Activated CD8-positive, alpha-beta T cell treated with anti-CD3 and anti-CD28 coated beads for 36 hours (primary cell): ENCODE measurements at regions not wholly inside any gene's neighbourhood (a gene's known extent, or its start where the extent isn't known, plus 50 kb on each side); places are given as distances from the start of the nearest gene placed in this dataset.

Experiments
- ATAC-seq: fragments of 200-7000 bp; cut with Tn5 transposase; one replicate; pipeline ENCODE4 v1.10.0; 2021; ENCODE audit warnings: mild to moderate bottlenecking, moderate library complexity
- CTCF ChIA-PET: fragments of 350-600 bp; sonication (Branson Sonifier 250); formaldehyde crosslinking; loops from one replicate; lab custom pipeline; 2021; ENCODE audit warnings: antibody characterized with exemption; lab: Charles Lee
- POLR2A ChIA-PET: fragments of 350-600 bp; sonication (Branson Sonifier 250); formaldehyde crosslinking; loops from one replicate; lab custom pipeline; 2021; ENCODE audit warnings: antibody characterized with exemption; lab: Charles Lee
- DNase-seq: peaks from one replicate; pipeline ENCODE4 v3.0.0-alpha.2; 2020
- H3K27ac Mint-ChIP-seq: one replicate; pipeline ENCODE4 v1.8.0; 2021; ENCODE audit warnings: mild to moderate bottlenecking, mixed read lengths
- H3K27me3 Mint-ChIP-seq: one replicate; pipeline ENCODE4 v1.8.0; 2021; ENCODE audit warnings: mixed read lengths
- H3K36me3 Mint-ChIP-seq: one replicate; pipeline ENCODE4 v1.8.0; 2021; ENCODE audit warnings: low read depth, mixed read lengths
- H3K4me1 Mint-ChIP-seq: one replicate; pipeline ENCODE4 v1.8.0; 2021; ENCODE audit warnings: low read depth, mixed read lengths
- H3K4me3 Mint-ChIP-seq: one replicate; pipeline ENCODE4 v1.8.0; 2021; ENCODE audit warnings: mild to moderate bottlenecking, moderate library complexity, mixed read lengths
- H3K9me3 Mint-ChIP-seq: one replicate; pipeline ENCODE4 v1.8.0; 2021; ENCODE audit warnings: mixed read lengths
- CTCF ChIP-seq: fragments of 200-600 bp; IDR thresholded peaks from one replicate; pipeline ENCODE4 v1.8.0; 2022; ENCODE audit warnings: antibody characterized with exemption, mild to moderate bottlenecking
- intact Hi-C: fragments of 100-400 bp; cut with micrococcal nuclease; formaldehyde crosslinking; loops from one replicate; pipeline ENCODE4 v1.10.0; 2022

- ATAC-seq (no peak), DNase-seq (no peak)
- no peak overlapping the region for H3K4me3 Mint-ChIP-seq
- no peak for TF ChIP-seq CTCF
- ChIA-PET CTCF (no interaction called here), POLR2A (no interaction called here)
- H3K27ac Mint-ChIP-seq = no peak overlapping the region
- no peaks in the 10 kb centered on the region for H3K36me3 Mint-ChIP-seq
- H3K4me1 Mint-ChIP-seq = no peaks in the 10 kb centered on the region
- peaks cover 6% of the 10 kb centered on the region for H3K9me3 Mint-ChIP-seq
- intact Hi-C loops = no loop called here
- no peaks in the 10 kb centered on the region for H3K27me3 Mint-ChIP-seq
These were observed 1085.8 kb downstream of the TDRD15 start for GRCh38 chr2:22209545-22209944.

GRCh38 chr2:22213237-22213636, 1089.5 kb downstream of the TDRD15 start:
- no peaks in the 10 kb centered on the region for H3K36me3 Mint-ChIP-seq
- H3K27me3 Mint-ChIP-seq = no peaks in the 10 kb centered on the region
- peaks cover 3% of the 10 kb centered on the region for H3K9me3 Mint-ChIP-seq
- ATAC-seq (no peak), DNase-seq (no peak)
- intact Hi-C loops = no loop called here
- no peaks in the 10 kb centered on the region for H3K4me1 Mint-ChIP-seq
- no peak overlapping the region for H3K4me3 Mint-ChIP-seq
- no peak for TF ChIP-seq CTCF
- ChIA-PET CTCF (no interaction called here), POLR2A (no interaction called here)
- no peak overlapping the region for H3K27ac Mint-ChIP-seq

- no peak for DNase-seq
- H3K4me3 Mint-ChIP-seq = no peak overlapping the region
- H3K4me1 Mint-ChIP-seq = no peaks in the 10 kb centered on the region
- CTCF ChIA-PET = no interaction called here
- TF ChIP-seq CTCF = no peak
- H3K27ac Mint-ChIP-seq = no peak overlapping the region
- POLR2A ChIA-PET = no interaction called here
- peaks cover 3% of the 10 kb centered on the region for H3K9me3 Mint-ChIP-seq
- ATAC-seq = no peak
- H3K27me3 Mint-ChIP-seq = no peaks in the 10 kb centered on the region
- intact Hi-C loops = no loop called here
- H3K36me3 Mint-ChIP-seq = no peaks in the 10 kb centered on the region
These were observed 1091.7 kb downstream of the TDRD15 start for GRCh38 chr2:22215517-22215916.

GRCh38 chr2:22217881-22218280, 1094.1 kb downstream of the TDRD15 start:
- Mint-ChIP-seq H3K4me3 (no peak overlapping the region), H3K27ac (no peak overlapping the region), H3K4me1 (no peaks in the 10 kb centered on the region), H3K27me3 (no peaks in the 10 kb centered on the region), H3K36me3 (no peaks in the 10 kb centered on the region), H3K9me3 (peaks cover 5% of the 10 kb centered on the region)
- ChIA-PET CTCF (no interaction called here), POLR2A (no interaction called here)
- intact Hi-C loops = no loop called here
- DNase-seq (no peak), ATAC-seq (no peak)
- no peak for TF ChIP-seq CTCF

- ATAC-seq (no peak), DNase-seq (no peak)
- Mint-ChIP-seq H3K27me3 (no peaks in the 10 kb centered on the region), H3K4me1 (no peaks in the 10 kb centered on the region), H3K9me3 (peaks cover 13% of the 10 kb centered on the region), H3K36me3 (no peaks in the 10 kb centered on the region), H3K27ac (no peak overlapping the region), H3K4me3 (no peak overlapping the region)
- ChIA-PET CTCF (no interaction called here), POLR2A (no interaction called here)
- TF ChIP-seq CTCF = no peak
- intact Hi-C loops = no loop called here
These were observed 1097.2 kb downstream of the TDRD15 start for GRCh38 chr2:22221006-22221405.
